Left cardiac atrium (tissue), 4 donors: ENCODE measurements at regions not wholly inside any gene's neighbourhood (a gene's known extent, or its start where the extent isn't known, plus 50 kb on each side); places are given as distances from the start of the nearest gene placed in this dataset.
"Not testable (repeated sequence)": the region's sequence is repeated elsewhere in the genome, so short reads cannot be mapped to it uniquely, and the experiment has no call there.

Experiments
- ATAC-seq, 2 donors: fragments of 200-7000 bp; cut with Tn5 transposase; one replicate each; pipeline ENCODE4 v1.9.1; 2020; ENCODE audit warnings: mild to moderate bottlenecking in 2 of 2, moderate library complexity in 2 of 2
- DNase-seq: peaks from one replicate; pipeline ENCODE4 v3.0.0-alpha.2; 2020
- intact Hi-C, 2 donors: fragments of 100-400 bp; cut with DNase I; formaldehyde crosslinking; loops; one replicate each; pipeline versions ENCODE4 v1.14.1 to v1.15.1; 2022 to 2023
- donor health status: DM: no; HTN: yes; CAD: no.
- donor health status: DM: no; HTN: yes; CAD: no; lungs with severe emphysema.
- donor health status: DM: yes; HTN: yes; CAD: no.
- donor health status: Dilated cardiomyopathy.

DNA sequence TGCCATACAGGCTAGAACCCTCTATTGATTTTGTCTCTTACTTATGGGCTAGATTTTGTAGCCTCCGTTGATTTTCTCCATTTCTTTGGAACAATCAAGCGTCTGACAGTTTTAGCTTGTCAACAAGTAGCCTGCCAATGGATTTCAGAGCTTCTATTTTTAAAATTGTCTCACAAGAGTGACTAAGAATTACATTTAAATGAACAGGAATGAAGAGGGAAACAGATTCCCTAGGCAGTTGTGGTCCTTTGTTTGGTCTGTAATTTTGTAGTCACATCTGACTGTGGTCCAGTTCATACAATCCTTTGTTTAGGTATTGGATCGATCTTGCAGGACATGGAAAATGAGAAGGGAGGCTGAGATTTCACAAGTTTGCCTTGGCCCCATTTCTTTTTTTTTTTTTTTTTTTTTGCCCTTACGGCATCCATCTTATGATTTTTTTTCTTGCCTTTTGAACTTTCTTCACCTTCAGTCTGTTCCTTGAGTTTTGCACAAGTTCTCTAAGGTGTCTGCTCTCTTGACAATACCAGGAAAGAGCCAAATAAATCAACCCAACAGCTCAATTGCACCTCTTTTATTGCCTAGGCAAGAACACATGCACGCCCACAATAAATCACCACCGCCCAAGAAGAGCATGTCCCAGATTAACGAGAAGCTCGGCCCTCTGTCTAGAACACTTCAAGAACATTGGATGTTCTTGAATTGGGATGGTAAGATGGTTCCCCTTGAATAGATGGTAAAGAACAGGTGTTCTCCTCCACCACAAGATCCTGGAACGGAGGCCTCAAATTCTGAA lies 86.5 kb upstream of the EGFL6 start:
- intact Hi-C loops = loop anchor here (10.0 kb wide), 3 partner anchors 118 to 668 kb away; partner anchors contain the start of gene TMSB4X (in 1 of the 2)
- DNase-seq (no peak), ATAC-seq (no peak)

DNA sequence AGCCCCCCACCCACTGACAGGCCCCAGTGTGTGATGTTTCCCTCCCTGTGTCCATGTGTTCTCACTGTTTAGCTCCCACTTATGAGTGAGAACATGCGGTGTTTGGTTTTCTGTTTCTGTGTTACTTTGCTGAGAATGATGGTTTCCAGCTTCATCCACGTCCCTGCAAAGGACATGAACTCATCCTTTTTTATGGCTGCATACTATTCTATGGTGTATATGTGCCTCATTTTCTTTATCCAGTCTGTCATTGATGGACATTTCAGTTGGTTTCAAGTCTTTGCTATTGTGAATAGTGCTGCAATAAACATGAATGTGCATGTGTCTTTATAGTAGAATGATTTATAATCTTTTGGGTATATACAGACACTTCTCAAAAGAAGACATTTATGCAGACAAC lies 88.6 kb upstream of the EGFL6 start:
- intact Hi-C loops = loop anchor here (10.0 kb wide), 3 partner anchors 116 to 666 kb away; partner anchors contain the start of gene TMSB4X (in 1 of the 2)
- DNase-seq, ATAC-seq: not testable (repeated sequence)

DNA sequence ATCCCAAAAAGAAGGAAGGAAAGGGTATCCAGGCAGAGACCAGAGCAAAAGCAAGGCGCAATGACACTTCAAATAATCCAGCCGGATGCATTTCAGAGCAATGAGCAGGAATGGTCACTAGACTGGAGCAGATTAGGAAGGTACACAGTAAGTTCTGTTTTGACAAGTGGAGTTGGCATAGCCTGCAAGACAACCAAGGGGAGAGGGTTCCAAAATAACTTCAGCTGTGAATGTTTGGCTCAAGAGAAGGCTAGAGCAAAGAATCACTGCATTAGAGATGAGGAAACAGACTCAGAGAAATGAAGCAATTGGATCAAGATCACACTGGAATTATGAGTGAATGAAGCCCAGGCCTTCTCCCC lies 90.0 kb upstream of the EGFL6 start:
- ATAC-seq = peak; percentile 64 to 67
- intact Hi-C loops = no loop called here

DNA sequence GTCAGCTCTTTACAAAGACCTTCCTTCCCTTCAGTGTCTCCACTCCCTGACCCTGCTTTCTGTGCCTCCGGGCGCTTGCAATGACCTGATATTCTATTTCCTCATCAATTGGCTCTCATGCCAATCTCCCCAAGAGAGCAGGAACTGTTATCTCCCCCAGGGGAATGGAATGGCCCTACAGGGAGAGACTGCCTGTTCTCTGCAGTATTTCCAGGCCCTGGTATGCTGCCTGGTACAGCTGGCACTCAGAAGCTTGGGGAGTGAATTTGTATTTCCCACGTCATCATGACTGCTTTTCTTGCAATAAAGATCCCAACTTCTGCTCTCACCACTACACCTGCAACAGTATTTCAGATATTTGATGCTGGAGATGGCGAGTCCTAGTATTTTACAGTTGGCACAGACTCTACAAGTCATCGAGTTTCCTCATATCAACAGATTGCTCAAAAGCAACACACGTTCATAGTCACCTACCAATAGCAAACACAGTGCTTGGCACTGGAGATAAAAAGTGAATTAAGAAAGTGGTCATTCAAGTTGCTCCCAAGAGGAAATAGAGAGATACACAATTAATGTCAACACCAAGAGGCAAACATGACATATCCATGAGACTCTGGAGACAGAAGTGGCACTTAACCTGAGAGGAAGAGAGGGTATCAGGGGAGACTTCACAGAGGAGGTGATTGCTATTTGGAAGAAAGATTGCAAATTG lies 90.5 kb upstream of the EGFL6 start:
- ATAC-seq = peak; percentile 64 to 82
- DNase-seq = no peak
- intact Hi-C loops = no loop called here

More for the DNA sequence above, 90.0 kb upstream of the EGFL6 start:
- DNase-seq = no peak

DNA sequence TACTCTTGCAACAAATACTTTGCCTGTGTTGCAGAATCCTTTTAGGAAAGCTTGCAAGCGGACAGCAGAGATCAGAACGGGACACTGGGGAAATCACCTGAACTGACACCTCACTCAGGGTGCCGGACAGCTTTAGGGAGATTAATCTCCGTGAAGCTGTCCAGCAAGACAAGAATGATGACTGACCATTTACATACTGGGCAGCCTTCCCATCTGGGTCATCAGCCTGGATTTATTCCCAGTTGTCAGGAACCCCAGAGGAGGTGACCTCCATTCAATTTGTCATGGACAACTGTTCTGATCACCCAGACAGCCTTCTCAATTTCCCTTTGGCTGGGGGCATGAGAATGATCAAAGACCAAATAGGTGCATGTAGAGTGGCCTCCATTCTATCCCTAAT lies 93.0 kb upstream of the EGFL6 start:
- DNase-seq = no peak
- intact Hi-C loops = no loop called here
- no peak for ATAC-seq

DNA sequence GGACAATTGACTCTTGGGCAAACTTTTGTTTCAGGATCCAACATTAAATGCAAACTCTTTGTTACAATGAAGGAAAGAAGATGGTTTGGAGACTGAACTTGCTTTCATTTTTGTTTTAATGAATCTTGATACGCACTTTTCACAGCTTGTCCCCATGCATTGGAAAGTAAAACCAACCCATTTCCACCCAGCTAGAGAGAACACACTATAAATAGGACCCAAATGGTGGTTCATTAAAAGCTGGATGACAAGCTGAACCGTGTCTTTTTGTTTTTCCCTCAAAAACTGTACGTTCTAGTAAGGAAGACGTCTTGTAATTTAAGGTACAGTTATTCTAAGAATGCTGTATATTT lies 95.3 kb upstream of the EGFL6 start:
- intact Hi-C loops = no loop called here
- ATAC-seq = no peak
- DNase-seq = no peak

DNA sequence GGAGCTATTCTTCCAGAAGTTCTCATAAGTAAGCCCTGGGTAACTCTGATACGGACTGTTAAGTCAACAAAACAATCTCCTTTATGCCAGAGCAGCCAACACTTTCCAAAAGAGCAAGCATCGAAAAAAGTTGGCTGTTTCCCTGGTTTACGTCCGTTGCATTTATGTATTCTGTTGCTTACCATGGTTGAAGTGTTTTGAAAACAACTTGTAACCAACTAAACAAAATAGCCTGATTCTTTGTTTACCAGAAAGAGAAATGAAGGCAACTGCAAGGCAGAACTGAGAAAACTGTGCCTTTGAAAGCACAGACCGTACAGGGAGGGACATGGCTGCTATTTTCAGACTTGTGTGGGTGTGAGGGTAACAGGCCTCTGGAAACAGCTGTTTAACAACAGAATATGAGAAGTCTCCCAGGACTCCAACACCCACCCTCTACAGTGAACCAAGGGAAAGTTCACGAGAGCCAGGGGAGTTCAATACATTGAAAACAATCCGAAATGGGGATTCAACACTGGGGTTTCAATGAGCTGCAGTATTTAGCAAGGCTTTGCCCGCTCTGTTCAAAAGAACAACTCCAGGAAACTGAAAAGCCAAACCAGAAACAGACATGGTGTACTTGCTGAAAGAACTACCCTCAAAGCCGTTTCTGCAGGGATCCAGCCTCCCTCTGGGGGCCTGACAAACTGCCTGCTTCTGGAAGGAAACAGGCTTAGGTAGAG lies 95.8 kb upstream of the EGFL6 start:
- no peak for DNase-seq
- peak; percentile 67 to 77 for ATAC-seq
- intact Hi-C loops = no loop called here

DNA sequence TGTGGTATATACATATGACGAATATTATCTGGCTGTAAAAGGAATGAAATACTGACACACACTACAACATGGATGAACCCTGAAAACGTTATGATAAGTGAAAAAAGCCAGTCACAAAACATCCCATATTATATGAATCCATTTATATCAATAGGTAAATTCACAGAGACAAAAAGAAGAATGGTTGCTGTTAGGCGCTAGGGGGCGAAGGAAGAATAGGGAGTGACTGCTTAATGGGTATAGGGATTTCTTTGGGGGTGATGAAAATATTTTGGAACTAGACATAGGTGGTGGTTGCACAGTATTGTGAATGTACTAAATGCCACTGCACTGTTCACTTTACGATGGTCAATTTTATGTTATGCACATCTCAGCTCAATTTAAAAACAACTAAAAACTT lies 96.4 kb upstream of the EGFL6 start:
- intact Hi-C loops = no loop called here
- DNase-seq (no peak), ATAC-seq (no peak)

DNA sequence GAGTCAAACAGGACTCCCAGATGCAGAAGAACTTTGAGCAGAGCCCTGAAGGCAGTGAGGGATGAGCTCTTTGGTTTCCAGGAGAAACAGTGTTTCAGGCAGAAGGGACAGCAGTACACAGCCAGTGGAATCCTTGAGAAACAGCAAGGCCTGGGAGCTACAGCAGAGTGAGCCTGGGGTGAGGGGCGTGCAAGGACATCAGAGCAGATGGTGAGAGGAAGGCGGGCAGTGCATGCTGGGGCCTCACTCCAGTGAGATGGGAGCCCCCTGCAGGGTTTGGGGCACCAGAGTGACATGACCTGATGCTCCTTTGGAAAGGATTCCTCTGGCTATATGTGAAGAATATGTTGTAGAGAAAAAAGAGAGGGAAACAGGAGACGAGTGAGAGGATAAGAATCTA lies 98.1 kb upstream of the EGFL6 start:
- no peak for DNase-seq
- intact Hi-C loops = no loop called here
- no peak for ATAC-seq

DNA sequence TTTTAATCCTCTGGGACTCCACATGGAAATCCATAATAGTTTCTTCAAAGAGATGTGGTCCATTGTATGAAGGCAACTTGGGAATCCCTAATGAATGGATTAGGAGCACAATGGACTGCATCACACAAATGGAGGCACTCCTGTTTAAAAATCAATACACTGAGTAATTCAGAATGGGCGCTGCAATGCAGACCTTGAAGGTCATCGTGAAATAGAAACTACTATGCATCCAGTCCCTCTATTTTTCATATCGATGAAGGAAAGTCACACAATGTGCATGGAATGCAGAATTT lies 98.8 kb upstream of the EGFL6 start:
- DNase-seq (no peak), ATAC-seq (no peak)
- intact Hi-C loops = no loop called here

DNA sequence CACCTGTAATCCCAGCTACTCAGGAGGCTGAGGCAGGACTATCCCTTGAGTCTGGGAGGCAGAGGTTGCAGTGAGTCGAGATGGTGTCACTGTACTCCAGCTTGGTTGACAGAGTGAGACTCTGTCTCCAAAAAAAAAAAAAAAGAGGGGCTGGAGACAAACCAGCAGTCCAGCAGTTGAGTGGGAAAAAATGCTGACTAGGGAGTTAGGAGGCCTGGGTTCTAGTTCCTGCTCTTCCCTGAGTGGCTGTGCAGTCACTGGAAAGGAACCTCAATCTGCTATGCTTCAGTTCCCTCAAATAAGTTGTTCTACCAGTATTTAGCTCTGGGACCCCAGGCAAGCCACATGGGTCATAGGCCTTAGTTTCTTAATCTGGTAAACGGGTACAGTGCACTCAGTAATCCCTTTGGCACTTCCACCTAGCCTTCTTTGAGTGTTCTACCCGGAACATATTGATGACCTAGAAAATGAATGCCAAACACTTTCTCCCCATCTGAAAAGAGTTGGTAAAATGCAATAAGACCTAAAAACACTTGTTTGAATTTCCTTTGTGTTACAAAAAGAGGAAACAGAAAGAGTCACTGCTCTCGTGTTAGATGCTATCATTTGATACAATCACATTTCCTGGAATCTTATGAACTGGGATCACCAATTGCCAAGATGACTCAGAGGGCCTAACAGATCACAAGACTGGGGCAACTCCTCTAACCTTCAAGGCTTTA lies 99.3 kb upstream of the EGFL6 start:
- intact Hi-C loops = no loop called here
- no peak for ATAC-seq
- DNase-seq = no peak

DNA sequence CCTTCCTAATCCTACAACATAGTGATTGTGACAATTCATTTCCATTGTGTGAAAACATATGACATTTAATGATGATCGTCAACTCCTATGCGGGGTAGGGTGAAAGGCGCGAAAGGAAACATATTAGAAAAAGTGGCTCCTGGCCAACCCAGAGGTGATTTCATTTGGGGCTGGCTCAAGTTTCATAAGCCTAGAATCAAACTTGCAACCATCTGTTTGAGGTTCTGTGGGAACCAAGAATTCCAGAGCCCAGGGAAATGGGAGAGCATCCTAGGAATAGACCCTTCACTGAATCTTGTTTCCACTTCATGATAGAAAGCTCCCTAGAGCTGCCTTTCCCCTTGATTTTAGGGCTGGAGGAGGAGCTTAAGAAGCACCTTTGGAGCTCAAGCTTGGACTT lies 101.3 kb upstream of the EGFL6 start:
- no peak for DNase-seq
- no peak for ATAC-seq
- intact Hi-C loops = no loop called here

DNA sequence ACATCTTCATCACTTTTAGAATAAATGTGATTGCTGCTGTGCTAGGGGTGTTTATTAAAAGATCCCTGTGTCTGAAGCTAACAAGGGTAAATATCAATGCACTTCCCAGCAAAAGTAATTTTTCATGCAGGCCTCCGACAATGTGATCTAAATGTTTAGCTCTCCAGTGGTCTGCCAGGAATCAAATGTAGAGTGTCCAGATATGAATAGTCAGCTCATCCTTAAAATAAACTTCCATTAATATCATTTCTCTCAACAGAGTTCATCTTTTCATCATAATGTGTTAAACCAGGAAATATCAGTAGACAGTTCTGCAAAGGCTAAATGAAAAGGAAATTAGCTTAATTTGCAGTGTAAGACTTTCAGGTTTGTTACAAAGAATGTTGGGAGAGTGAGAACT lies 102.2 kb upstream of the EGFL6 start:
- DNase-seq (no peak), ATAC-seq (no peak)
- intact Hi-C loops = no loop called here

DNA sequence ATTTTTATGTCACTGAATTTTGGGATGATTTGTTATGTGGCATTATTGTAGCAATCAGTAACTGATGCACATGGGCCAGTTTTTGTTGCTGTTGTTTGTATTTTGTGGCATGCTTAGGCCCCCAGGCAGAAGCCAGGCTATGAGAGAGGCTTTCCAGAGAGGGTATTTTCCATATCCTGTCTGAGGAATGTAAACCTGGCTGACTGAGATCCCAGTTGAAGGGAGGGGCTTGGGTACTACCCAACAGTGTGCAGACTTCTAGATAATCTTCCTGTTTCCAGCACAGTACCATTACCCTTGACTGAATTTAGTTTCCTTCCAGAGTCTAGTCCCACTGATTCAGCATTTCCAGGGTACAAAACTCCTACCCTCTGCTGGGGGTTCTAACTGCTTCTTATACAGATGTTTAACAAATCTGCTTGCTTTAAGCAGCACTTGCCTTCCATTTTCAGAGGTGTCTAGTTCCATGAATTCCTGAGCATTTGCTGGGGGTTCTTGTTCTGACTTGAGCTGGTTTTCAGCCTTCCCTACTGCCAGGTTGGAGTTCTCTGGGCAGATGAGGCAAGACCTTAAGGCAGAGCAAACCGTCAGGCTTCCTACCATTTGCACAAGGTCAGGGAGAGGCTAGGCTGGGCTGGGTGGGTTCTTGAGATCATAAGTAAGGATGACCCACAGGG lies 104.7 kb upstream of the EGFL6 start:
- intact Hi-C loops = no loop called here
- DNase-seq (no peak), ATAC-seq (no peak)

DNA sequence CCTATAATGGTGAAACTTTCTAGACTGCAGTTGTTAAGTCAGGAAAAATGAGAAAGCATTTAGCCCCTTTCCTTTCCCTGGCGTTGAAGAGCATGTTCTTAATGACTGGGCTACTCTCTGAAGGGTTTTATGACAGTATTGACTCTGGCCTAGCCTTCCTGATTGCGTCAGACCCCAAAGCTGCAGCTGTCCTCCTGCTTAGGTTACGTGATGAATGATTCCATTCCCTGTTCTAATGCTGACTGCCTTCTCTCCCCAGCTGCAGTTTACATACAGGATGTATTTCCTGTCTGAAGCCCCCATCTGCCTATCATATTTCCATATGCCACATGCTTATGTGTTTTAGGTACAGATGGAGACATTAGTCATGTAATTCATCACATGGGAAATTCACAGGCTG lies 105.8 kb upstream of the EGFL6 start:
- intact Hi-C loops = no loop called here
- DNase-seq = no peak

DNA sequence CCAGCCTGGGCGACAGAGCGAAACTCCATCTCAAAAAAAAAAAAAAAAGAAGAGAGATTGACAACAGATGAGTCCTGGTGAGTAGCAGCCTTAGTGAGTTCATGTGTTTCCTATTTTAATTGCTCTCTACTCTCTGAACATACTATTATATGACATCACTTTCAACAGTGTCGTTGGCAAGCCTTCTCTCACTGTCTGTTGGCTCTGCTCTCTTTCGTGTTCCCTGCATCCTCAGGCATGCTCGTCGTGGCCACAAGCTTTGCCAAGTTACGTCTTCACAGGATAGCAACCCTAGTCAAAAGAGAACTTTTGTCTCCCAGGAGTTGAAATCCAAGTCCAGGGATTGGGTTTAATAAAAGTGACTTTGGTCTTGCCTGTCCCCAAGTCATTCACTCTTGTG lies 117.1 kb upstream of the EGFL6 start:
- DNase-seq = no peak
- no peak for ATAC-seq
- intact Hi-C loops = no loop called here

More for the DNA sequence above, 105.8 kb upstream of the EGFL6 start:
- peak; percentile 53 to 79 for ATAC-seq

DNA sequence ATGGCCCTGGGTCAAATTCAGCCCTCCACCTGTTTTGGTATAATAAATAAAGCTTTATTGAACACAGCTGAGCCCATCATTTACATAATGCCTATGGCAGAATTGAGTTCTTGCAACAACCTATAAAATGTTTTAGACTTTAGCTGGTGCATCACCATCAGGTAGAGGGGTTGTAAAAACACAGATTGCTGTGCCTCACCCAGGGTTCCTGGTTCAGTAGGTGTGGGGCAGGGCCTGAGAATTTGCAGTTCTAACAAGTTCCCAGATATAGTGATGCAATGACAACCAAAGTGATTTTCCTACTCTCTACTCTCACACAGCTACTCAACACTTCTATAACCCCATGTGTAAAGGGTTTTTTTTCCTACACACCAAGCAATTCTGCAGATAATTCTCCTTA lies 120.0 kb upstream of the EGFL6 start:
- DNase-seq (no peak), ATAC-seq (no peak)
- intact Hi-C loops = no loop called here

DNA sequence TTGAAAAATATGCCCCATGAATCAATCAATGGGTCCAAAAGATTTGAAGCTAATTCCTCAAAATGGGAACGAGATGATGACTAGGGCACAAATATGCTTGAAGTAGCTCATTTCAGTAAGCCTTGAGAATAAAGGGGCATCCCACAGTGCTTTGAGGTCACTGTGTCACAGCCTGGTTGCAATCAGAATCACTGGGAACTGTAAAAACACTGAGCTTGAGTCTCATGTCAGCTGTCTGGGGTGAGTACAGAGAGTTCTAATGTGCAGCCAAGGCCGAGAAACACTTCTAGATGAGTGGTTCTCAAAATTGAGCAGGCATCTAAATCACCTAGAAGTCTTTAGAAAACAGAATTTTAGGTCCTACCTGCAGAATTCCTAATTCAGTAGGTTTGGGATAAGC lies 120.5 kb upstream of the EGFL6 start:
- intact Hi-C loops = no loop called here
- no peak for ATAC-seq

DNA sequence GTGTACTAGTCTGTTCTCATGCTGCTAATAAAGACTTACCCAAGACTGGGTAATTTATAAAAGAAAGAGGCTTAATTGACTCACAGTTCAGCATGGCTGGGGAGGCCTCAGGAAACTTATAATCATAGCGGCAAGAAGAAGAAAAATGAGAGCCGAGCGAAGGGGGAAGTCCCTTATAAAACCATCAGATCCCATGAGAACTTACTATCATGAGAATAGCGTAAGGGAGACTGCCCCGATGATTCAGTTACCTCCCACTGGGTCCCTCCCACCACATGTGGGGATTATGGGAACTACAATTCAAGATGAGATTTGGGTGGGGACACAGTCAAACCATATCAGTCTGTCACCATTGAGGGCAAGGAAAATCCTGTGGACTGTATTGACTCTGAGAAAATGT lies 121.8 kb upstream of the ATXN3L start:
- DNase-seq, ATAC-seq, intact Hi-C loops: not testable (repeated sequence)

More for the DNA sequence above, 120.5 kb upstream of the EGFL6 start:
- DNase-seq = no peak
